ENCODE measurements at regions not wholly inside any gene's neighbourhood (a gene's known extent, or its start where the extent isn't known, plus 50 kb on each side); places are given as distances from the start of the nearest gene placed in this dataset.
A peak's percentile ranks its signal among the peaks of the same experiment; 100 is the strongest.

- peaks cover 14% of the 10 kb centered on the region; the same call in 1 of the 2 replicates for H3K27me3 ChIP-seq (ENCODE audit: insufficient read depth, low read length)
- H3K9me2 ChIP-seq (ENCODE audit: insufficient read depth), result no peaks in the 10 kb centered on the region
- peak overlapping the region; percentile 87; the same call in 1 of the 2 replicates for H3K4me2 ChIP-seq (ENCODE audit: low read length)
- no peaks in the 10 kb centered on the region for H3K36me3 ChIP-seq (ENCODE audit: control insufficient read depth in 1 of 2, insufficient read depth in 2 of 2, low read length in 2 of 2)
- no peaks in the 10 kb centered on the region for H3K79me2 ChIP-seq (ENCODE audit: insufficient read depth, low read length)
- no TSS peak for BruUV-seq (replicated peaks)
- intact Hi-C loops (cut with micrococcal nuclease), result loop anchor here (5.0 kb wide), 1 partner anchor 257 kb away; no protein-coding TSS in a partner anchor
- ChIA-PET CTCF (no interaction called here), POLR2A (no interaction called here), RAD21 (ENCODE audit: low non-redundant PET in 1 of 2, low total read pairs in 2 of 2, uncharacterized antibody in 2 of 2, unreplicated experiment in 2 of 2) (no interaction called here)
- ATAC-seq (no peak), DNase-seq (ENCODE audit: low read depth, low spot score) (no peak)
- TF ChIP-seq EZH2 (IDR thresholded peaks at IDR 0.05) (no peak), POLR2A (IDR thresholded peaks at IDR 0.05; ENCODE audit: borderline replicate concordance, extremely low read depth, insufficient read depth, insufficient read length) (no peak), ELF1 (IDR thresholded peaks at IDR 0.05; ENCODE audit: borderline replicate concordance, low read depth) (no peak), POLR2AphosphoS5 (IDR thresholded peaks at IDR 0.05; ENCODE audit: low read depth, low read length) (no peak), MAX (IDR thresholded peaks at IDR 0.05) (no peak), FOSL1 (IDR thresholded peaks at IDR 0.05; ENCODE audit: low read depth) (no peak), CEBPB (IDR thresholded peaks at IDR 0.05; ENCODE audit: low read depth) (no peak), EZH2phosphoT487 (IDR thresholded peaks at IDR 0.05; ENCODE audit: borderline replicate concordance) (no peak), SRF (IDR thresholded peaks at IDR 0.05; ENCODE audit: low read depth) (no peak), SIN3A (IDR thresholded peaks at IDR 0.05; ENCODE audit: low read depth) (no peak)
- TF ChIP-seq, protein P1, sequence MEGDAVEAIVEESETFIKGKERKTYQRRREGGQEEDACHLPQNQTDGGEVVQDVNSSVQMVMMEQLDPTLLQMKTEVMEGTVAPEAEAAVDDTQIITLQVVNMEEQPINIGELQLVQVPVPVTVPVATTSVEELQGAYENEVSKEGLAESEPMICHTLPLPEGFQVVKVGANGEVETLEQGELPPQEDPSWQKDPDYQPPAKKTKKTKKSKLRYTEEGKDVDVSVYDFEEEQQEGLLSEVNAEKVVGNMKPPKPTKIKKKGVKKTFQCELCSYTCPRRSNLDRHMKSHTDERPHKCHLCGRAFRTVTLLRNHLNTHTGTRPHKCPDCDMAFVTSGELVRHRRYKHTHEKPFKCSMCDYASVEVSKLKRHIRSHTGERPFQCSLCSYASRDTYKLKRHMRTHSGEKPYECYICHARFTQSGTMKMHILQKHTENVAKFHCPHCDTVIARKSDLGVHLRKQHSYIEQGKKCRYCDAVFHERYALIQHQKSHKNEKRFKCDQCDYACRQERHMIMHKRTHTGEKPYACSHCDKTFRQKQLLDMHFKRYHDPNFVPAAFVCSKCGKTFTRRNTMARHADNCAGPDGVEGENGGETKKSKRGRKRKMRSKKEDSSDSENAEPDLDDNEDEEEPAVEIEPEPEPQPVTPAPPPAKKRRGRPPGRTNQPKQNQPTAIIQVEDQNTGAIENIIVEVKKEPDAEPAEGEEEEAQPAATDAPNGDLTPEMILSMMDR (IDR thresholded peaks at IDR 0.05 in 2 of 3, conservative IDR thresholded peaks at IDR 0.05 in 1 of 3; ENCODE audit: borderline replicate concordance in 1 of 3, insufficient read depth in 1 of 3, low read depth in 2 of 3, low read length in 2 of 3), result no peak
- no peak overlapping the region for H3K27ac ChIP-seq (ENCODE audit: low read depth, low read length)
- H3K4me1 ChIP-seq (ENCODE audit: control insufficient read depth in 1 of 2, insufficient read depth in 2 of 2, low read length in 2 of 2), result peaks cover 14 to 19% of the 10 kb centered on the region in 2 experiments
- H3K9me3 ChIP-seq (ENCODE audit: control insufficient read depth in 1 of 2, insufficient read depth in 1 of 2, low read depth in 1 of 2, low read length in 2 of 2), result no peaks in the 10 kb centered on the region; a peak in 1 of 4 replicates
- no peak overlapping the region for H3K4me3 ChIP-seq (replicated peaks in 1 of 2; ENCODE audit: low read depth in 1 of 2, low read length in 2 of 2)
- no peak overlapping the region for H3K9ac ChIP-seq (ENCODE audit: low read length)
- H2AFZ ChIP-seq (ENCODE audit: low read depth, low read length, poor library complexity, severe bottlenecking), result peak overlapping the region; percentile 96
- H4K20me1 ChIP-seq (ENCODE audit: insufficient read depth), result no peaks in the 10 kb centered on the region
Measured at GRCh38 chr10:78304091-78305045, 270.7 kb downstream of the RPS24 start.

Measured in HCT116 (cell line).